AG10803 (cell line): ENCODE measurements at regions not wholly inside any gene's neighbourhood (a gene's known extent, or its start where the extent isn't known, plus 50 kb on each side); places are given as distances from the start of the nearest gene placed in this dataset.

Source experiments
- DNase-seq: peaks from one replicate; pipeline ENCODE4 v3.0.0; 2010; ENCODE audit warnings: low read depth
- H3K4me3 ChIP-seq: 2 replicates; pipeline ENCODE4 v1.5.1; 2011; ENCODE audit warnings: mild to moderate bottlenecking, low read length, control low read depth
- TF ChIP-seq, protein P1 (sequence below): conservative IDR thresholded peaks from 2 replicates; pipeline ENCODE4 v1.5.1; 2011; ENCODE audit warnings: mild to moderate bottlenecking, low read length, control low read depth, inconsistent platforms

DNA sequence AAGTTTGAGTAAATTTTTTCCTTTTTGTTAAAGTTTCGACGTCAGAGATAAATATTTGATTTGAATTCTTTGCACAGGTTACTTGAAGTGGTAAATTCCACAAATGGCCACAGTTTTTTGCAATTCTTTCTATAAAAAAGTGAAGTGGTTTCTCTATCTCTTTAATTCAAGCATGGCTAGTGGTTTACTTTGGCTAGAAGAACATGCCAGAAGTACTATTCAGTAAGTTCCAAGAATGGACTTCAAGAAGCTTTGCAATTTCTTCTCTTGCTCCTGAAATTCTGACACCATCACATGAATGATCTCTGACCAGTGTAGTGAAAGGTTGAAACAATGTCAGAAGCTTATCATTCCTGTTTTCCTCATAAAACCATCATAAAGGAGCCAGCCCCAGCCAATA is 55.7 kb upstream of the RNPC3 start:
- H3K4me3 ChIP-seq, result no peak overlapping the region
- TF ChIP-seq, protein P1, sequence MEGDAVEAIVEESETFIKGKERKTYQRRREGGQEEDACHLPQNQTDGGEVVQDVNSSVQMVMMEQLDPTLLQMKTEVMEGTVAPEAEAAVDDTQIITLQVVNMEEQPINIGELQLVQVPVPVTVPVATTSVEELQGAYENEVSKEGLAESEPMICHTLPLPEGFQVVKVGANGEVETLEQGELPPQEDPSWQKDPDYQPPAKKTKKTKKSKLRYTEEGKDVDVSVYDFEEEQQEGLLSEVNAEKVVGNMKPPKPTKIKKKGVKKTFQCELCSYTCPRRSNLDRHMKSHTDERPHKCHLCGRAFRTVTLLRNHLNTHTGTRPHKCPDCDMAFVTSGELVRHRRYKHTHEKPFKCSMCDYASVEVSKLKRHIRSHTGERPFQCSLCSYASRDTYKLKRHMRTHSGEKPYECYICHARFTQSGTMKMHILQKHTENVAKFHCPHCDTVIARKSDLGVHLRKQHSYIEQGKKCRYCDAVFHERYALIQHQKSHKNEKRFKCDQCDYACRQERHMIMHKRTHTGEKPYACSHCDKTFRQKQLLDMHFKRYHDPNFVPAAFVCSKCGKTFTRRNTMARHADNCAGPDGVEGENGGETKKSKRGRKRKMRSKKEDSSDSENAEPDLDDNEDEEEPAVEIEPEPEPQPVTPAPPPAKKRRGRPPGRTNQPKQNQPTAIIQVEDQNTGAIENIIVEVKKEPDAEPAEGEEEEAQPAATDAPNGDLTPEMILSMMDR, result no peak
- no peak for DNase-seq

DNA sequence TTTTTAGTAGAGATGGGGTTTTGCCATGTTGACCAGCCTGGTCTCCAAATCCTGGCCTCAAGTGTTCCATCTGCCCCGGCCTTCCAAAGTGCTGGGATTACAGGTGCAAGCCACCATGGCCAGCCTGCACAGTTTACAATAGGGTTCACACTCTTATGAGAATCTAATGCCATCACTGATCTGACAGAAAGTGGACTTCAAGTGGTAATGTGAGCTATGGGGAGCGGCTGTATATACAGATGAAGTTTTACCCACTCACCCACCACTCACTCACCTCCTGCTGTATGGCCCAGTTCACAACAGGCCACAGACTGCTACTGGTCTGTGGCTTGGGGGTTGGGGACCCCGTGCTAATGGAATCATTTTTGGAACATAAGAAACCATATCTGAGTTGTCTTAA is 58.4 kb upstream of the RNPC3 start:
- TF ChIP-seq, protein P1, result no peak
- H3K4me3 ChIP-seq, result no peak overlapping the region
- DNase-seq, result no peak

DNA sequence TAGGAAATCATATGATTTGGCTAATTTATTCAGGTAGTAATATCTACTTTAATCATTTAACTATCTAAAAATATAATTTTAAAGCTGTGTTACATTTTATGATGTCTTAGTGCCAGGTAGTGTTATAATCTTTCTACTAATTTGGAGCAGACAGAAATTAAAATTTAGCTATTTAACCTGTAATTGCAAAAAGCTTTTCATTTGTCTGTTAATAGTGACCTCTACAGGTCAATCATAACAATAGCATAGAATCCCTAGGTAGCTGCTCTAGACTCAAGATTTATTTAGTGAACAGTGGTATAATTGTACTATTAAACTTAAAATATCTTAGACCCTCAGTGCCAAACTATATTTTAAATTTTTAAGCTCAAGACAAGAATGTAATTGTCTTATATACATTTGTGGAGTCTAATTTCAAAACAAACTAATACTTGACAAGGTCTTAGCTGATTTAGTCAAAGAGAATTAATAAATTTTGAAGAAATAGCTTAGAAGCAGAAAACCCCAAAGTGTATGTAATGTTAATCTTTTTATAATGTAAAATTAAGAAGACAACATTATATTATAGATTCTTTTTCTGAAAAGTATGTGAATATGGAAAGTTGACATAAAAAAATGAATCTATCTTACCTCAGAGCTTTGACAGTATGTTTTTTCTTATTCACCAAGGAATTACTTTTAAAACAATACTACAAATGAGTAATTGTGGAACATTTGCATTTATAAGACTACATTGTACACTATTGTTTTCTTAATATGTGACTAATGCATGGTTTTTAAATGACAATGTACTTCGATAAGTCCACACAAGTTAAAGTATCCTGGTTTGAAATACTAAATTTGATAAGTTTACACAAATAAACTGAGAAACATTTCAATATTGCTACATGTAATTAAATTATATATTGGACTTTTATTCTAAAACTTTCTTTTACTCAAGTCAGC is 64.1 kb upstream of the RNPC3 start:
- TF ChIP-seq, protein P1, result peak; percentile 75
- no peak overlapping the region for H3K4me3 ChIP-seq
- peak; percentile 17 for DNase-seq

DNA sequence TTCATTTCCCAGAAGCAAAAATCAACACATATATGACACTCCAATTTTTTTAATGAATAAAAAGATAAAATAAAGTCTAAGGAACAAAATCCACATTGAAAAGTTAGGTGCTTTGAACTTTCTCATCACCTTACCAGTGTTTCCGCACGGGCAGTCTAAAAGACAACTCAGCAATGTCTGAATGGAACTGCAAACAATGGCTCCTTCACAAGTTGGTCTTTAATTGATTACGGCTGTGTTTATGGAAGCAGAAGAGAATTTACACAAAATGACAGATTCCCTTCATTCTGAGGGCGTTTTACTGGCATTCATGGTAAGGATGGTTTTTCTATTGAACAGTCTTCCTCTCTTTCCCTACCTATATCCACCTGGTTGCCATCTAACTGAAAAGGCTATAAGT is 65.0 kb upstream of the RNPC3 start:
- no peak overlapping the region for H3K4me3 ChIP-seq
- TF ChIP-seq, protein P1, result no peak
- no peak for DNase-seq

DNA sequence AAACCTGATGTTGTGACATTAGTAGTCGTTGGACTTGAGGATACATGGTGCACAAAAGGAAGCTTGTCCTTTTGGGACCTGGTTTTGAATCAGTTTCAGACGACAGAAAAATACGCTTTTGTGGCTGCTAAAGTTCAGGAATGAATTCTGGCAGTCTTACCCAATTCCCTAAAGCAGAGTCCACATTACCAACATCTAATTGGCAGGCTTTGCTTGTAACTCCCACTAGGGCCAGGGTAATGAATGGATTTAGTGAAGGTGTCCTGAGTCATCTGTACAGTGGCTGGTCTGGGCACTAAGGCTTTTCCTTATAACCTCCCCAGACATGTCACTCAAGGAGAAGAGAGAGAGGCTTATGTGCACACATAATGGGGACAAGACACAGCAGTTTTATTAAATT is 66.2 kb upstream of the RNPC3 start:
- no peak overlapping the region for H3K4me3 ChIP-seq
- TF ChIP-seq, protein P1, result no peak
- peak; percentile 29 for DNase-seq

DNA sequence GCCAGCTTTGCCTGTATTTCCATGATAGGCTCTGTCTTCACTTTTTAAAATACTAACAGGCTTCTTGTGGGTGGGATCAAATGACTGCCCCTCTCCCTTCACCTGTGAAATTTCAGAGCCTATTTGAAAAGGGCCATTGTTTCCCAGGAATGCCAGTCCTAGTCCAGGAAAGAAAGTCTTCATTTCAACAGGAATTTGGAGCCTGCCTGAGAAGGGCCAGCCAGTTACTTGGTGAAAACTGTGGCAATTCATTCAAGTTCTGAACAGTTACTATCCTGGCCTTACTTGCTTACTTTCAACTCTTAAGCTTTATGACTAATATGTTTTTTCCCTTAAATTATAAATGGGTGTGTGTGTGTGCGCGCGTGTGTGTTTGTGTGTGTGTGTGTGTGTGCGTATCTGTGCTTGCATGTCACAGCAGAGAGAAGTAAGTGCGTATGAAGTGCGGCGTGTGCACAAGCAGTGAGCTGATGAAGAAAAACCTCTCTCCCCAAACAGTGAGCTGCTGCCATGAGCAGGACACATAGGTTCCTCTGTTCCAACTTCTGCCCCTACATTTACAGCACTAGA is 67.5 kb upstream of the RNPC3 start:
- DNase-seq, result no peak
- no peak overlapping the region for H3K4me3 ChIP-seq
- TF ChIP-seq, protein P1, result no peak

DNA sequence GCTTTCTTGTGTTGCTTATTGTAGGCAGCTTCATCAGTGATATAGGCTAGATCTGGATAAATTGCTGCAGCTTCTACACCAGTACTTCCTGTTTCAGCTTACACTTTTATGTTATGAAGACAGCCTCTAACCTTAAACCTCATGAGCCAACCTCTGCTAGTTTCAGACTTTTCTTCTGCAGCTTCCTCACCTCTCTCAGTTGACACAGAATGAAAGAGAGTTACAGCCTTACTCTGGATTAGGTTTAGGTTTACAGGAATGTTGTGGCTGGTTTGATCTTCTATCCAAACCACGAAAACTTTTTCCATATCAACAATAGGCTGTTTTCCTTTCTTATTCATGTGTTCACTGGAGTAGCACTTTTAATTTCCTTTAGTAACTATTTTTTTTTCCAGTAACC is 76.9 kb upstream of the RNPC3 start:
- no peak overlapping the region for H3K4me3 ChIP-seq
- DNase-seq, result no peak
- TF ChIP-seq, protein P1, result no peak
